WTC11 (cell line): ENCODE measurements at regions not wholly inside any gene's neighbourhood (a gene's known extent, or its start where the extent isn't known, plus 50 kb on each side); places are given as distances from the start of the nearest gene placed in this dataset.

Source experiments
- ATF1 ChIP-seq: sonication (generic); formaldehyde crosslinking; IDR thresholded peaks from 2 replicates; pipeline ENCODE4 v1.8.1; 2023; ENCODE audit warnings: mild to moderate bottlenecking, moderate library complexity, missing genetic modification reagents
- CBFB ChIP-seq: sonication (generic); formaldehyde crosslinking; IDR thresholded peaks from 2 replicates; pipeline ENCODE4 v1.8.1; 2022; ENCODE audit warnings: mild to moderate bottlenecking, low read depth, missing genetic modification reagents
- EMX1 ChIP-seq: fragments of 250-450 bp; sonication (Bioruptor Pico); IDR thresholded peaks from 2 replicates; pipeline ENCODE4 v1.8.0; 2021; ENCODE audit warnings: mild to moderate bottlenecking
- ETV6 ChIP-seq: sonication (generic); formaldehyde crosslinking; IDR thresholded peaks from 2 replicates; pipeline ENCODE4 v1.8.1; 2022; ENCODE audit warnings: mild to moderate bottlenecking, missing genetic modification reagents
- FOXP1 ChIP-seq: sonication (generic); formaldehyde crosslinking; IDR thresholded peaks from 2 replicates; pipeline ENCODE4 v1.8.0; 2022; ENCODE audit warnings: missing genetic modification reagents, mild to moderate bottlenecking, moderate library complexity, borderline replicate concordance
- IRF2 ChIP-seq: sonication (generic); formaldehyde crosslinking; IDR thresholded peaks from 2 replicates; pipeline ENCODE4 v1.8.0; 2022; ENCODE audit warnings: low read depth, missing genetic modification reagents, borderline replicate concordance
- MYBL2 ChIP-seq: sonication (generic); formaldehyde crosslinking; IDR thresholded peaks from 2 replicates; pipeline ENCODE4 v1.8.1; 2023; ENCODE audit warnings: mild to moderate bottlenecking, moderate library complexity, missing genetic modification reagents
- NFE2L1 ChIP-seq: sonication (generic); formaldehyde crosslinking; IDR thresholded peaks from 2 replicates; pipeline ENCODE4 v1.8.1; 2023; ENCODE audit warnings: missing genetic modification reagents
- PRRX2 ChIP-seq: fragments of 250-450 bp; sonication (Bioruptor Pico); IDR thresholded peaks from 2 replicates; pipeline ENCODE4 v1.8.0; 2021; ENCODE audit warnings: mild to moderate bottlenecking
- TP53 ChIP-seq: sonication (generic); formaldehyde crosslinking; IDR thresholded peaks from 2 replicates; pipeline ENCODE4 v1.8.1; 2023; ENCODE audit warnings: mild to moderate bottlenecking, missing genetic modification reagents
- ZNF219 ChIP-seq: sonication (generic); formaldehyde crosslinking; IDR thresholded peaks from 2 replicates; pipeline ENCODE4 v1.8.0; 2023; ENCODE audit warnings: missing genetic modification reagents, mild to moderate bottlenecking, borderline replicate concordance
- ZNF263 ChIP-seq: sonication (generic); formaldehyde crosslinking; IDR thresholded peaks from 2 replicates; pipeline ENCODE4 v1.8.1; 2022; ENCODE audit warnings: low read depth, mild to moderate bottlenecking, moderate library complexity, missing genetic modification reagents
- ZNF317 ChIP-seq: sonication (generic); formaldehyde crosslinking; IDR thresholded peaks from 2 replicates; pipeline ENCODE4 v1.8.1; 2023; ENCODE audit warnings: low read depth, mild to moderate bottlenecking, moderate library complexity, missing genetic modification reagents, borderline replicate concordance
- ZNF396 ChIP-seq: fragments of 250-450 bp; sonication (Bioruptor Pico); IDR thresholded peaks from 2 replicates; pipeline ENCODE4 v1.8.0; 2021; ENCODE audit warnings: mild to moderate bottlenecking, moderate library complexity, borderline replicate concordance
- ZNF423 ChIP-seq: fragments of 250-450 bp; sonication (Bioruptor Pico); IDR thresholded peaks from 2 replicates; pipeline ENCODE4 v2.1.2; 2022; ENCODE audit warnings: mild to moderate bottlenecking, moderate library complexity
- TF ChIP-seq, protein P1 (sequence below): sonication (generic); formaldehyde crosslinking; IDR thresholded peaks from 2 replicates; pipeline ENCODE4 v1.8.0; 2022; ENCODE audit warnings: missing genetic modification reagents
- TF ChIP-seq, protein P2 (sequence below): sonication (generic); formaldehyde crosslinking; IDR thresholded peaks from 2 replicates; pipeline ENCODE4 v1.8.1; 2023; ENCODE audit warnings: mild to moderate bottlenecking, missing genetic modification reagents, borderline replicate concordance
- TF ChIP-seq, protein P3 (sequence below): sonication (generic); formaldehyde crosslinking; IDR thresholded peaks from 2 replicates; pipeline ENCODE4 v1.8.1; 2023; ENCODE audit warnings: mild to moderate bottlenecking, missing genetic modification reagents, moderate library complexity
- TF ChIP-seq, protein P4 (sequence below): sonication (generic); formaldehyde crosslinking; IDR thresholded peaks from 2 replicates; pipeline ENCODE4 v1.8.1; 2022; ENCODE audit warnings: mild to moderate bottlenecking, moderate library complexity, missing genetic modification reagents
- TF ChIP-seq, protein P5 (sequence below): sonication (generic); formaldehyde crosslinking; IDR thresholded peaks from 2 replicates; pipeline ENCODE4 v1.8.1; 2023; ENCODE audit warnings: mild to moderate bottlenecking, missing genetic modification reagents, moderate library complexity
- TF ChIP-seq, protein P6 (sequence below): sonication (generic); formaldehyde crosslinking; IDR thresholded peaks from 2 replicates; pipeline ENCODE4 v1.8.0; 2022; ENCODE audit warnings: mild to moderate bottlenecking, missing genetic modification reagents
- TF ChIP-seq, protein P7 (sequence below): fragments of 250-450 bp; sonication (Bioruptor Pico); IDR thresholded peaks from 2 replicates; pipeline ENCODE4 v1.8.0; 2021; ENCODE audit warnings: mild to moderate bottlenecking
- TF ChIP-seq, protein P8 (sequence below): fragments of 250-450 bp; sonication (Bioruptor Pico); IDR thresholded peaks from 2 replicates; pipeline ENCODE4 v1.9.0; 2021; ENCODE audit warnings: mild to moderate bottlenecking
- TF ChIP-seq, protein P9 (sequence below): sonication (generic); formaldehyde crosslinking; IDR thresholded peaks from 2 replicates; pipeline ENCODE4 v1.8.0; 2022; ENCODE audit warnings: mild to moderate bottlenecking, missing genetic modification reagents

DNA sequence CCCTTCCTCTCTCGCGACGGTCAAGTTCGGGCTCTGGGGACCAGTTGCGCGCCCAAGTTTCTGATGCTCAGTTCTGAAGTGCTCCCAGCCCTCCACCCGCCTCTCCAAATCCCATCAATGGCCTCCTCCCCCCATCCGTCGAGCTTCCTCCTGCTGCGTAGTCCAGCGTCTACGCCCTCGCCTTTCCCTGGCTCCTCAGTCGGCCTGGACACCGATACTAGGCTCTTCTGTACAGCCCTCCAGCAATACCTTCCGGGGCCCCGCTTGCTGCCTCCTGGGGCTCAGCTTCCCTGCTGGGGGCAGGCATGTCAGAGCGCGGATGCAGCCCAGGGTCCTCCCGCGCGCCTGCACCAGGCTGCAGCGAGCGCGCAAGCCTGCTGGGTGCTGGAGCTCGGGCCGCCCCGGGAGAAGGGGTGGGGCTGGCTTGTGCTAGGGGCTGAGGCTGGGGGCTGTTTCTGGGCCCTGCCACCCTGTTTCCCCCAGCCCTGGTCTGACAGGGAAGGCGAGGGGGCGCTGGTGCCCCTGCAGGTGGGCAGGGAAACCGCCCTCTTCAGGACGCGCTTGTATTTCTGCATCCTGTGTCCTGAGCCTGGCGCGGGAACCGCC is 353.3 kb upstream of the SUCLG2 start (continued):
- TF ChIP-seq, protein P1, sequence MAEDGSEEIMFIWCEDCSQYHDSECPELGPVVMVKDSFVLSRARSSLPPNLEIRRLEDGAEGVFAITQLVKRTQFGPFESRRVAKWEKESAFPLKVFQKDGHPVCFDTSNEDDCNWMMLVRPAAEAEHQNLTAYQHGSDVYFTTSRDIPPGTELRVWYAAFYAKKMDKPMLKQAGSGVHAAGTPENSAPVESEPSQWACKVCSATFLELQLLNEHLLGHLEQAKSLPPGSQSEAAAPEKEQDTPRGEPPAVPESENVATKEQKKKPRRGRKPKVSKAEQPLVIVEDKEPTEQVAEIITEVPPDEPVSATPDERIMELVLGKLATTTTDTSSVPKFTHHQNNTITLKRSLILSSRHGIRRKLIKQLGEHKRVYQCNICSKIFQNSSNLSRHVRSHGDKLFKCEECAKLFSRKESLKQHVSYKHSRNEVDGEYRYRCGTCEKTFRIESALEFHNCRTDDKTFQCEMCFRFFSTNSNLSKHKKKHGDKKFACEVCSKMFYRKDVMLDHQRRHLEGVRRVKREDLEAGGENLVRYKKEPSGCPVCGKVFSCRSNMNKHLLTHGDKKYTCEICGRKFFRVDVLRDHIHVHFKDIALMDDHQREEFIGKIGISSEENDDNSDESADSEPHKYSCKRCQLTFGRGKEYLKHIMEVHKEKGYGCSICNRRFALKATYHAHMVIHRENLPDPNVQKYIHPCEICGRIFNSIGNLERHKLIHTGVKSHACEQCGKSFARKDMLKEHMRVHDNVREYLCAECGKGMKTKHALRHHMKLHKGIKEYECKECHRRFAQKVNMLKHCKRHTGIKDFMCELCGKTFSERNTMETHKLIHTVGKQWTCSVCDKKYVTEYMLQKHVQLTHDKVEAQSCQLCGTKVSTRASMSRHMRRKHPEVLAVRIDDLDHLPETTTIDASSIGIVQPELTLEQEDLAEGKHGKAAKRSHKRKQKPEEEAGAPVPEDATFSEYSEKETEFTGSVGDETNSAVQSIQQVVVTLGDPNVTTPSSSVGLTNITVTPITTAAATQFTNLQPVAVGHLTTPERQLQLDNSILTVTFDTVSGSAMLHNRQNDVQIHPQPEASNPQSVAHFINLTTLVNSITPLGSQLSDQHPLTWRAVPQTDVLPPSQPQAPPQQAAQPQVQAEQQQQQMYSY (CRISPR knock-in tag) = no peak
- TF ChIP-seq, protein P2, sequence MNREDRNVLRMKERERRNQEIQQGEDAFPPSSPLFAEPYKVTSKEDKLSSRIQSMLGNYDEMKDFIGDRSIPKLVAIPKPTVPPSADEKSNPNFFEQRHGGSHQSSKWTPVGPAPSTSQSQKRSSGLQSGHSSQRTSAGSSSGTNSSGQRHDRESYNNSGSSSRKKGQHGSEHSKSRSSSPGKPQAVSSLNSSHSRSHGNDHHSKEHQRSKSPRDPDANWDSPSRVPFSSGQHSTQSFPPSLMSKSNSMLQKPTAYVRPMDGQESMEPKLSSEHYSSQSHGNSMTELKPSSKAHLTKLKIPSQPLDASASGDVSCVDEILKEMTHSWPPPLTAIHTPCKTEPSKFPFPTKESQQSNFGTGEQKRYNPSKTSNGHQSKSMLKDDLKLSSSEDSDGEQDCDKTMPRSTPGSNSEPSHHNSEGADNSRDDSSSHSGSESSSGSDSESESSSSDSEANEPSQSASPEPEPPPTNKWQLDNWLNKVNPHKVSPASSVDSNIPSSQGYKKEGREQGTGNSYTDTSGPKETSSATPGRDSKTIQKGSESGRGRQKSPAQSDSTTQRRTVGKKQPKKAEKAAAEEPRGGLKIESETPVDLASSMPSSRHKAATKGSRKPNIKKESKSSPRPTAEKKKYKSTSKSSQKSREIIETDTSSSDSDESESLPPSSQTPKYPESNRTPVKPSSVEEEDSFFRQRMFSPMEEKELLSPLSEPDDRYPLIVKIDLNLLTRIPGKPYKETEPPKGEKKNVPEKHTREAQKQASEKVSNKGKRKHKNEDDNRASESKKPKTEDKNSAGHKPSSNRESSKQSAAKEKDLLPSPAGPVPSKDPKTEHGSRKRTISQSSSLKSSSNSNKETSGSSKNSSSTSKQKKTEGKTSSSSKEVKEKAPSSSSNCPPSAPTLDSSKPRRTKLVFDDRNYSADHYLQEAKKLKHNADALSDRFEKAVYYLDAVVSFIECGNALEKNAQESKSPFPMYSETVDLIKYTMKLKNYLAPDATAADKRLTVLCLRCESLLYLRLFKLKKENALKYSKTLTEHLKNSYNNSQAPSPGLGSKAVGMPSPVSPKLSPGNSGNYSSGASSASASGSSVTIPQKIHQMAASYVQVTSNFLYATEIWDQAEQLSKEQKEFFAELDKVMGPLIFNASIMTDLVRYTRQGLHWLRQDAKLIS (CRISPR knock-in tag) = no peak
- TF ChIP-seq ZNF396 (CRISPR knock-in tag) (no peak), ETV6 (CRISPR knock-in tag) (peak; percentile 25; the same call in 1 of the 2 replicates), FOXP1 (CRISPR knock-in tag) (peak; percentile 52; the same call in 1 of the 2 replicates), ATF1 (no peak), ZNF423 (CRISPR knock-in tag) (peak; percentile 70), TP53 (CRISPR knock-in tag) (no peak), ZNF219 (no peak), EMX1 (no peak), ZNF263 (CRISPR knock-in tag) (peak; percentile 59; the same call in 1 of the 2 replicates), PRRX2 (no peak), CBFB (CRISPR knock-in tag) (no peak), MYBL2 (CRISPR knock-in tag) (no peak), IRF2 (no peak), ZNF317 (CRISPR knock-in tag) (no peak), NFE2L1 (CRISPR knock-in tag) (no peak)
- TF ChIP-seq, protein P3, sequence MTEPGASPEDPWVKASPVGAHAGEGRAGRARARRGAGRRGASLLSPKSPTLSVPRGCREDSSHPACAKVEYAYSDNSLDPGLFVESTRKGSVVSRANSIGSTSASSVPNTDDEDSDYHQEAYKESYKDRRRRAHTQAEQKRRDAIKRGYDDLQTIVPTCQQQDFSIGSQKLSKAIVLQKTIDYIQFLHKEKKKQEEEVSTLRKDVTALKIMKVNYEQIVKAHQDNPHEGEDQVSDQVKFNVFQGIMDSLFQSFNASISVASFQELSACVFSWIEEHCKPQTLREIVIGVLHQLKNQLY (CRISPR knock-in tag) = no peak
- TF ChIP-seq, protein P4, sequence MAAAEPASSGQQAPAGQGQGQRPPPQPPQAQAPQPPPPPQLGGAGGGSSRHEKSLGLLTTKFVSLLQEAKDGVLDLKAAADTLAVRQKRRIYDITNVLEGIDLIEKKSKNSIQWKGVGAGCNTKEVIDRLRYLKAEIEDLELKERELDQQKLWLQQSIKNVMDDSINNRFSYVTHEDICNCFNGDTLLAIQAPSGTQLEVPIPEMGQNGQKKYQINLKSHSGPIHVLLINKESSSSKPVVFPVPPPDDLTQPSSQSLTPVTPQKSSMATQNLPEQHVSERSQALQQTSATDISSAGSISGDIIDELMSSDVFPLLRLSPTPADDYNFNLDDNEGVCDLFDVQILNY (CRISPR knock-in tag) = no peak
- TF ChIP-seq, protein P5, sequence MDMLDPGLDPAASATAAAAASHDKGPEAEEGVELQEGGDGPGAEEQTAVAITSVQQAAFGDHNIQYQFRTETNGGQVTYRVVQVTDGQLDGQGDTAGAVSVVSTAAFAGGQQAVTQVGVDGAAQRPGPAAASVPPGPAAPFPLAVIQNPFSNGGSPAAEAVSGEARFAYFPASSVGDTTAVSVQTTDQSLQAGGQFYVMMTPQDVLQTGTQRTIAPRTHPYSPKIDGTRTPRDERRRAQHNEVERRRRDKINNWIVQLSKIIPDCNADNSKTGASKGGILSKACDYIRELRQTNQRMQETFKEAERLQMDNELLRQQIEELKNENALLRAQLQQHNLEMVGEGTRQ = no peak
- TF ChIP-seq, protein P6, sequence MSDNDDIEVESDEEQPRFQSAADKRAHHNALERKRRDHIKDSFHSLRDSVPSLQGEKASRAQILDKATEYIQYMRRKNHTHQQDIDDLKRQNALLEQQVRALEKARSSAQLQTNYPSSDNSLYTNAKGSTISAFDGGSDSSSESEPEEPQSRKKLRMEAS (CRISPR knock-in tag) = 0 out of 2 replicates have a peak, but pooled peaks have one; percentile 35
- TF ChIP-seq, protein P7, sequence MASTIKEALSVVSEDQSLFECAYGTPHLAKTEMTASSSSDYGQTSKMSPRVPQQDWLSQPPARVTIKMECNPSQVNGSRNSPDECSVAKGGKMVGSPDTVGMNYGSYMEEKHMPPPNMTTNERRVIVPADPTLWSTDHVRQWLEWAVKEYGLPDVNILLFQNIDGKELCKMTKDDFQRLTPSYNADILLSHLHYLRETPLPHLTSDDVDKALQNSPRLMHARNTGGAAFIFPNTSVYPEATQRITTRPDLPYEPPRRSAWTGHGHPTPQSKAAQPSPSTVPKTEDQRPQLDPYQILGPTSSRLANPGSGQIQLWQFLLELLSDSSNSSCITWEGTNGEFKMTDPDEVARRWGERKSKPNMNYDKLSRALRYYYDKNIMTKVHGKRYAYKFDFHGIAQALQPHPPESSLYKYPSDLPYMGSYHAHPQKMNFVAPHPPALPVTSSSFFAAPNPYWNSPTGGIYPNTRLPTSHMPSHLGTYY (CRISPR knock-in tag) = no peak
- TF ChIP-seq, protein P8, sequence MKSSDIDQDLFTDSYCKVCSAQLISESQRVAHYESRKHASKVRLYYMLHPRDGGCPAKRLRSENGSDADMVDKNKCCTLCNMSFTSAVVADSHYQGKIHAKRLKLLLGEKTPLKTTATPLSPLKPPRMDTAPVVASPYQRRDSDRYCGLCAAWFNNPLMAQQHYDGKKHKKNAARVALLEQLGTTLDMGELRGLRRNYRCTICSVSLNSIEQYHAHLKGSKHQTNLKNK (CRISPR knock-in tag) = no peak
- TF ChIP-seq, protein P9, sequence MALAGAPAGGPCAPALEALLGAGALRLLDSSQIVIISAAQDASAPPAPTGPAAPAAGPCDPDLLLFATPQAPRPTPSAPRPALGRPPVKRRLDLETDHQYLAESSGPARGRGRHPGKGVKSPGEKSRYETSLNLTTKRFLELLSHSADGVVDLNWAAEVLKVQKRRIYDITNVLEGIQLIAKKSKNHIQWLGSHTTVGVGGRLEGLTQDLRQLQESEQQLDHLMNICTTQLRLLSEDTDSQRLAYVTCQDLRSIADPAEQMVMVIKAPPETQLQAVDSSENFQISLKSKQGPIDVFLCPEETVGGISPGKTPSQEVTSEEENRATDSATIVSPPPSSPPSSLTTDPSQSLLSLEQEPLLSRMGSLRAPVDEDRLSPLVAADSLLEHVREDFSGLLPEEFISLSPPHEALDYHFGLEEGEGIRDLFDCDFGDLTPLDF = no peak
